ENCODE measurements at regions not wholly inside any gene's neighbourhood (a gene's known extent, or its start where the extent isn't known, plus 50 kb on each side); places are given as distances from the start of the nearest gene placed in this dataset.

DNA sequence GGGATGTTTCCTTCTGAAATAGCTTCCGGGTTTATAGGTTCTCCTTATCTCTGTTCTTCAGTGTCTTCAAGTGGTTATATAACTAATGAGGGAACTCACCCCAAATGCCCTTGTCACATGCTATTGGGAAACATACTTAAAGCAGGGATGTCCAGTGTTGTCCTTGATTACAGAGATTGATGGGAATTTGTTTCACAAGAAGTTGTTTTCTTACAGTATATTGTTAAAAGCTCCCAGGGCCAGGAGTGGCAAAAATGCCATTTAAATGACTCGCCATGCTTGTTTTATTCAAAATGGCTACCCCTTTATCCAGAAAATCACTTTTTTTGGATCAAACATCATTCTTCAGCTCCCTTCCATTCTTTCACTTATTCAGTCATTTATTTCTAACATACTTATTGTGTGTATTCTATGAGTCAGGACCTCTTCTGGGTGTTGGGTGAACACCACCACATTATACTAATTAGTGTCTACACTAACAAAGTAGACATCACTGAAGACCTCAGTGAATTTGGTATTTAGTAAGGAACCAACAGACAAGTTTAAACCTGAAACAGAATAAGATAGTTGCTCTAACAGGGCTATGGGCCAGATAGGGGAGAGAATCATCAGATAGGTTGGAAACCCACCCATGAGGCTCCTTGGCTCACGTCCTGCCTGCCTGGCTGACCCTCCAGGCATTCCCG, 791.1 kb downstream of the MAFB start:
- TF ChIP-seq, protein P1, sequence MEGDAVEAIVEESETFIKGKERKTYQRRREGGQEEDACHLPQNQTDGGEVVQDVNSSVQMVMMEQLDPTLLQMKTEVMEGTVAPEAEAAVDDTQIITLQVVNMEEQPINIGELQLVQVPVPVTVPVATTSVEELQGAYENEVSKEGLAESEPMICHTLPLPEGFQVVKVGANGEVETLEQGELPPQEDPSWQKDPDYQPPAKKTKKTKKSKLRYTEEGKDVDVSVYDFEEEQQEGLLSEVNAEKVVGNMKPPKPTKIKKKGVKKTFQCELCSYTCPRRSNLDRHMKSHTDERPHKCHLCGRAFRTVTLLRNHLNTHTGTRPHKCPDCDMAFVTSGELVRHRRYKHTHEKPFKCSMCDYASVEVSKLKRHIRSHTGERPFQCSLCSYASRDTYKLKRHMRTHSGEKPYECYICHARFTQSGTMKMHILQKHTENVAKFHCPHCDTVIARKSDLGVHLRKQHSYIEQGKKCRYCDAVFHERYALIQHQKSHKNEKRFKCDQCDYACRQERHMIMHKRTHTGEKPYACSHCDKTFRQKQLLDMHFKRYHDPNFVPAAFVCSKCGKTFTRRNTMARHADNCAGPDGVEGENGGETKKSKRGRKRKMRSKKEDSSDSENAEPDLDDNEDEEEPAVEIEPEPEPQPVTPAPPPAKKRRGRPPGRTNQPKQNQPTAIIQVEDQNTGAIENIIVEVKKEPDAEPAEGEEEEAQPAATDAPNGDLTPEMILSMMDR (IDR thresholded peaks at IDR 0.05; ENCODE audit: extremely low read depth, missing control alignments) = no peak
- DNase-seq (ENCODE audit: low spot score) = no peak

DNA sequence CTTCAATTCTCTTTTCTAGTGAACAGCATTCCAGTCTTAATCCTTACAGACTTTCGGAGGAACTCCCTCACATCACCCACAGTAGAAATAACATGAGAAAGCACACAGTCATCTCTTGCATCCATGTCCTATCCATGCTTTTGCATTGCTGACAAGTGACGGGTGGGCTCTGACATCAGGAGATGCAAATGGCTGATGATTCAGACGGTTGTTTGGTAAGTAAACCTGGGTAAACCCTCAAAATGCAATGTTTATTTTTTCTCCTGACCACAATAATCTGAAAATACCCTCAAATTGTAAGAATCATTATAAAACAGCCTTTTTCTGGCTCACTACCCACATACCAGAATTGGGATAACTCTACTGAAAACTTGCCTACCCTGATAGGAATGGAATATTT, 792.0 kb downstream of the MAFB start:
- DNase-seq (ENCODE audit: low spot score) = no peak
- TF ChIP-seq, protein P1 (IDR thresholded peaks at IDR 0.05; ENCODE audit: extremely low read depth, missing control alignments) = no peak

DNA sequence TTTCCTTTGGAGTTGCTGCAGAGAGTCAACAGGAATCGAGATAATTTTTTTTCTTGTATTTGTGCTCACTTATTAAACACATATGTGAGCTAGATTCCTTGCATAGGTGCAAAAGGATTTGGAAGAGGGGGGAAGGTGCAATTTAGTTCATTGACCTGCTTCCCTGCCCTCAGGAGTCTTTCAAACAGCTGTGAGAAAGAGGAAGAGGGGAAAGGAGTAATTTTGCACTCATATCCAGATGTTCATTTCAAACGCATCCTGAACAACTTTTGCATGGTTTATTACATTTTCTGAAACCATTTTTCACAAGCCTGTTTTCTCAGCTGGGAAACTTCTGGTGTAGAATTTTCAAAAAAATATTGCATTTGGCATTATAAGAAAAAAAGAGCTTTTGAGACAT, 795.0 kb downstream of the MAFB start:
- DNase-seq (ENCODE audit: low spot score) = no peak
- TF ChIP-seq, protein P1 (IDR thresholded peaks at IDR 0.05; ENCODE audit: extremely low read depth, missing control alignments) = no peak

DNA sequence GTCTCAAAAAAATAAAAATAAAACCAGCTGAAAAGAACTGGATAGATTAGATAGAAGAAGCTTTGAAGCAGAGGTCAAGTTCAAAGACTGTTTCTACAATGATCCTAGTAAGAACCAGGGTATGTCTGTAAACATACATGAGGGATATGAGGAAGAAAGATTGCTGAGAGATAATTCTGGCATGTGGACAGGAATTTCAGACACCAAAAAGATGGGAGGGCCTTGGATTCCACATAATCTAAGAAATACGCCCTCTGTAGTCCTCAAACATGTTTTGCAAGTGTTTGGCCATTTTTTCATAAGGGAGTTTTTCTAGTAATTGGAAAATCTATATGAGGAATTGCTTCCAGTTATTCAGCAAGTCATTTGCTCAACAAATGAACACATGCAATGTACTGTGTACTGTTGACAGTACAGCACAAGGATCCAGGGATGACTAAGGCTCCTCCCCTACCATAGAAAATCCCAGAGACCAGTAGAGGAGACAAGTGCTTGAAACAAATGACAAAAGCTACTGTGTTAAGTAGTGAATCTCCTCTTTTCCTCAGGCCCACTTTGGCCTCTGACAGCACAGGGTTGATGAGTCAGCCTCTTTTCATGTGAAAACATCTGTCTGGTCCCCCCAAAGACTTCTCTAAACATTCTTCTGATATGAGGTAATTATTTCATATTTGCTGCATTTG, 795.9 kb downstream of the MAFB start:
- no peak for DNase-seq (ENCODE audit: low spot score)
- TF ChIP-seq, protein P1 (IDR thresholded peaks at IDR 0.05; ENCODE audit: extremely low read depth, missing control alignments) = no peak

DNA sequence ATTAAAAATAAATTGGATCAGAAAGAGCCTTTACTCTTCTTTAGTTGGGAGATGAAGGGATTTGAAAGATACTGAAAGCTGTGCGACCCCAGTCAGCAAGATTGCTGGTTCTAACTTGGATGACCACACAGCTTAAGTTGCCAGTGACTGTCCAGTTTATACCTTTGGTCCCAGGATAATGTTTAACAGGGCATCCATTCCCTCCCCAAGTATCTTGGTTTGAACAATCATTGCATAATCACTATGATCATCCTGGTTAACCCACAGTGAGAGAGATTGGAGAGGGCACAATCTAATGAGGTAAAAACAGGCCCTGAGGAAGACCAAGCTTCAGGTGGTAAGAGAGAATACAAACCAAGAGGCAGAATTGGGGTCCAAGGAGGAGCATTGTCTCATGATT, 798.3 kb downstream of the MAFB start:
- DNase-seq (ENCODE audit: low spot score) = no peak
- TF ChIP-seq, protein P1 (IDR thresholded peaks at IDR 0.05; ENCODE audit: extremely low read depth, missing control alignments) = no peak

DNA sequence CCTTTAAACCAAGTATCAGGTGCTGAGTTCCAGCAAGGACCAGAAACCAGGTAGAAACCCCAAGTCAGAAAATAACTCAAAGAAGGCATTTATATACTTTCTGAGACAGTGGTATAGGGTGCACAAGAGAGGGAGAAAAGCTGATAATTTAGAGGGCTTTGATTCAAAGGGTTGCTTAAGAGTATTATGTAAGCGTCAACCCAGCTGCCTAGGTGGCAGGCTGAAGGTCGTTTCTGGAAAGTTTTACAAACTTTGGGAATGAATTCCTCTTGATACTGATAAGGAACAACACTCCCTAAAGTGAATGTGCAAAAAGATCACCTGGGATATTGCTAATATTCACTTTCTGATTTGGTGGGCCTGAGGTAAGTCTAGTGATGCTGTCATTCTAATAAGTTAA, 800.7 kb downstream of the MAFB start:
- DNase-seq (ENCODE audit: low spot score) = no peak
- TF ChIP-seq, protein P1 (IDR thresholded peaks at IDR 0.05; ENCODE audit: extremely low read depth, missing control alignments) = no peak

DNA sequence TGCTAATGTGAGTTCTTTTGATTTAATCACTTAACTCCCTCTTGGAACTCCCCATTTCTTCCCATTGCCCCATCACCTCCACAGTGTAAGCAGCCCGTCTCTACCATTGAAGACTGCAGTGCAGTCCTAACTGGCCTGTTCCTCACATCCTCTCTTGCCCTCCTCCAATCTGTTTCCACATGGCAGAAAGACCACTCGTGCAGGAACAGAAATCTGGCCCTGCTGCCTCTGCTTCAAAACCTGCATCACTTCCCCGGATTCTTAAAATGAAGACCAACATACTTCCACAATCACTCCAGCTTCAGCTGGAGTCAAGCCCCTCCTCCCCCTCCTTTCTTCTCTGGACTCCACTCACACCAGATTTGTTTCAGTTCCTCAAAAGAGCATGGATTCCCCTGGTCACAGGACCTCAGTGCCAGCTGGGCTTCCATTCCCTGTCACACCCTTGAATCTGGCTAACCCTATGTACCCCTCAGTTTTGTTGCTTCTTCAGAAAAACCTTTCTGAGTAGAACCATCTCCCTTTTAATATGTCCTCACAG, 802.3 kb downstream of the MAFB start:
- TF ChIP-seq, protein P1 (IDR thresholded peaks at IDR 0.05; ENCODE audit: extremely low read depth, missing control alignments) = no peak
- DNase-seq (ENCODE audit: low spot score) = no peak
